GM12878 (cell line): ENCODE measurements at regions not wholly inside any gene's neighbourhood (a gene's known extent, or its start where the extent isn't known, plus 50 kb on each side); places are given as distances from the start of the nearest gene placed in this dataset.

Experiments
- ATAC-seq: fragments of 200-7000 bp; cut with Tn5 transposase; 3 replicates; pipeline ENCODE4 v1.9.1; 2020; ENCODE audit warnings: mild to moderate bottlenecking, moderate library complexity
- BruUV-seq: library from RNA; stranded (reverse); fragments of 400-500 nt; replicated peaks from 2 replicates; lab custom pipeline; 2021; lab: Mats Ljungman, UMichigan
- CTCF ChIA-PET: fragments of 300-600 bp; sonication (Branson Sonifier 250); formaldehyde crosslinking; extraction: SDS; loops from one replicate; lab custom pipeline; 2021; ENCODE audit warnings: inconsistent platforms; lab: Yijun Ruan, JAX
- POLR2A ChIA-PET: fragments of 350-600 bp; formaldehyde crosslinking; extraction: SDS; loops from one replicate; lab custom pipeline; 2021; ENCODE audit warnings: inconsistent platforms; lab: Charles Lee
- RAD21 ChIA-PET: fragments of 300-600 bp; sonication (Branson Sonifier 250); formaldehyde crosslinking; loops from one replicate; lab custom pipeline; 2023; ENCODE audit warnings: antibody characterized with exemption; ENCODE audit not compliant: unreplicated experiment; lab: Charles Lee
- SMC1A ChIA-PET: fragments of 300-600 bp; sonication (Branson Sonifier 250); formaldehyde crosslinking; loops from one replicate; lab custom pipeline; 2023; ENCODE audit not compliant: unreplicated experiment, uncharacterized antibody; lab: Charles Lee
- DNase-seq: peaks from one replicate; pipeline ENCODE4 v3.0.0-alpha.2; 2011; ENCODE audit warnings: low read depth, low spot score
- FAIRE-seq: peaks from 3 replicates; lab custom pipeline; 2011; peaks lifted over from hg19 to GRCh38; lab: Jason Lieb, UNC
- H2AFZ ChIP-seq: 2 replicates; pipeline ENCODE4 v1.6.0; 2011; ENCODE audit warnings: low read depth, low read length, control low read depth; ENCODE audit not compliant: control insufficient read depth
- H3K27ac ChIP-seq: 2 replicates; pipeline ENCODE4 v1.5.1; 2011; ENCODE audit warnings: control low read depth; ENCODE audit not compliant: control insufficient read depth, insufficient read depth
- H3K27me3 ChIP-seq, 2 experiments: replicated peaks in 1 of 2; 2 replicates each; pipeline versions ENCODE4 v1.6.0 to v1.6.1; 2011; ENCODE audit warnings: low read length in 1 of 2; ENCODE audit not compliant: control insufficient read depth in 2 of 2, insufficient read depth in 2 of 2
- H3K36me3 ChIP-seq, 2 experiments: 2 replicates each; pipeline ENCODE4 v1.5.1; 2011; ENCODE audit warnings: low read length in 1 of 2; ENCODE audit not compliant: control insufficient read depth in 2 of 2, insufficient read depth in 2 of 2
- H3K4me1 ChIP-seq: 2 replicates; pipeline ENCODE4 v1.6.1; 2011; ENCODE audit warnings: mild to moderate bottlenecking, low read length, moderate library complexity, mixed read lengths; ENCODE audit not compliant: control insufficient read depth, insufficient read depth
- H3K4me2 ChIP-seq: 2 replicates; pipeline ENCODE4 v1.6.0; 2011; ENCODE audit warnings: control low read depth; ENCODE audit not compliant: control insufficient read depth, insufficient read depth
- H3K4me3 ChIP-seq: fragments of 200-600 bp; sonication (generic); 2 replicates; pipeline ENCODE4 v1.5.1; 2016
- H3K79me2 ChIP-seq: 2 replicates; pipeline ENCODE4 v1.6.0; 2011; ENCODE audit warnings: low read length; ENCODE audit not compliant: control insufficient read depth, insufficient read depth
- H3K9ac ChIP-seq: 2 replicates; pipeline ENCODE4 v1.8.0; 2011; ENCODE audit warnings: low read length, control low read depth, mixed read lengths; ENCODE audit not compliant: control insufficient read depth, insufficient read depth
- H3K9me3 ChIP-seq: replicated peaks from 3 replicates; pipeline ENCODE4 v1.5.1; 2011; ENCODE audit warnings: mild to moderate bottlenecking, low read length; ENCODE audit not compliant: control insufficient read depth, insufficient read depth
- H4K20me1 ChIP-seq: 2 replicates; pipeline ENCODE4 v1.6.0; 2011; ENCODE audit not compliant: control insufficient read depth, insufficient read depth
- ASH2L ChIP-seq: fragments of 300-600, 200-600 bp; sonication (generic); IDR thresholded peaks from 2 replicates; pipeline ENCODE4 v1.6.1; 2017; ENCODE audit warnings: low read depth, mild to moderate bottlenecking, borderline replicate concordance
- BHLHE40 ChIP-seq, 2 experiments: fragments of 450-650 bp in 1 of 2; IDR thresholded peaks; 2 replicates each; pipeline ENCODE4 v1.6.1; 2011 to 2017; ENCODE audit warnings: low read depth in 2 of 2, borderline replicate concordance in 1 of 2, improper control_type of control experiment in 1 of 2, low read length in 1 of 2, mild to moderate bottlenecking in 1 of 2
- HDAC2 ChIP-seq: fragments of 200-600 bp; sonication (generic); IDR thresholded peaks from 2 replicates; pipeline ENCODE4 v1.6.1; 2017
- IRF3 ChIP-seq: fragments of 450-650 bp; IDR thresholded peaks from 2 replicates; pipeline ENCODE4 v1.6.1; 2014; ENCODE audit warnings: mild to moderate bottlenecking
- IRF5 ChIP-seq: fragments of 450-650 bp; IDR thresholded peaks from 2 replicates; pipeline ENCODE4 v1.6.1; 2017; ENCODE audit warnings: borderline replicate concordance
- MAX ChIP-seq: IDR thresholded peaks from 2 replicates; pipeline ENCODE4 v1.6.1; 2012; ENCODE audit warnings: low read depth, low read length, improper control_type of control experiment
- MEF2B ChIP-seq: fragments of 450-650 bp; IDR thresholded peaks from 2 replicates; pipeline ENCODE4 v1.6.1; 2018; ENCODE audit warnings: mild to moderate bottlenecking, moderate library complexity; ENCODE audit not compliant: partially characterized antibody, poor library complexity, severe bottlenecking
- MTA2 ChIP-seq: fragments of 450-650 bp; IDR thresholded peaks from 2 replicates; pipeline ENCODE4 v1.6.1; 2016; ENCODE audit warnings: low read depth, mild to moderate bottlenecking, moderate library complexity
- NFIC ChIP-seq: IDR thresholded peaks from 2 replicates; pipeline ENCODE4 v1.6.1; 2012; ENCODE audit warnings: low read depth, mild to moderate bottlenecking, inconsistent platforms, low read length, moderate library complexity
- NFYA ChIP-seq: IDR thresholded peaks from 2 replicates; pipeline ENCODE4 v1.6.1; 2011; ENCODE audit warnings: low read depth, mild to moderate bottlenecking, low read length, improper control_type of control experiment, borderline replicate concordance
- RFX5 ChIP-seq: IDR thresholded peaks from 2 replicates; pipeline ENCODE4 v1.6.1; 2011; ENCODE audit warnings: low read depth, low read length, improper control_type of control experiment
- TCF12 ChIP-seq: IDR thresholded peaks from 2 replicates; pipeline ENCODE4 v1.6.1; 2011; ENCODE audit warnings: low read depth, mild to moderate bottlenecking, low read length
- ZNF217 ChIP-seq: fragments of 450-650 bp; IDR thresholded peaks from 2 replicates; pipeline ENCODE4 v1.6.1; 2017; ENCODE audit warnings: antibody characterized with exemption, mild to moderate bottlenecking
- ZNF592 ChIP-seq: fragments of 450-650 bp; IDR thresholded peaks from 2 replicates; pipeline ENCODE4 v1.6.1; 2017; ENCODE audit warnings: mild to moderate bottlenecking, moderate library complexity
- WGBS: methylation state at CpG from one replicate; pipeline ENCODE4 v1.1.6; 2016; ENCODE audit warnings: low lambda C conversion rate; ENCODE audit not compliant: insufficient replicate concordance, insufficient coverage; ENCODE audit errors: missing lambda C conversion rate; 5-methylcytosine and 5-hydroxymethylcytosine counted together
- in situ Hi-C: fragments of 300-500 bp; cut with MboI; formaldehyde crosslinking; loops from 9 replicates; pipeline ENCODE4 v1.14.3; 2018; ENCODE audit warnings: mixed read lengths
- intact Hi-C: fragments of 100-400 bp; cut with micrococcal nuclease; formaldehyde crosslinking; loops from one replicate; pipeline ENCODE4 v1.14.2; 2022; ENCODE audit not compliant: unreplicated experiment

GRCh38 chr12:24244231-24244630 is 294.8 kb upstream of the SOX5 start:
- H3K79me2 ChIP-seq, result no peaks in the 10 kb centered on the region
- H3K4me1 ChIP-seq, result no peaks in the 10 kb centered on the region
- BruUV-seq, result no TSS peak
- no peak overlapping the region for H3K9ac ChIP-seq
- in situ Hi-C loops, result no loop called here
- no peaks in the 10 kb centered on the region for H4K20me1 ChIP-seq
- no peak for FAIRE-seq
- no peak for ATAC-seq
- 76% methylated on average over 4 of the region's 4 CpGs for WGBS
- H3K27ac ChIP-seq, result no peak overlapping the region
- ChIA-PET RAD21 (no interaction called here), POLR2A (no interaction called here), SMC1A (no interaction called here), CTCF (interaction anchor here (0.8 kb wide), 1 partner anchor 9 kb away, joined by 4 read pairs; no protein-coding TSS in a partner anchor)
- no peak overlapping the region for H2AFZ ChIP-seq
- no peak overlapping the region for H3K4me2 ChIP-seq
- no peaks in the 10 kb centered on the region for H3K9me3 ChIP-seq
- TF ChIP-seq ZNF217 (no peak), IRF3 (no peak), RFX5 (no peak), TCF12 (no peak), ASH2L (no peak), BHLHE40 (IDR thresholded peaks at IDR 0.05; ENCODE audit: borderline replicate concordance in 1 of 2, low read depth in 2 of 2, low read length in 1 of 2) (no peak), MAX (no peak), HDAC2 (no peak), MTA2 (no peak), IRF5 (no peak), NFIC (no peak), NFYA (no peak), ZNF592 (no peak), MEF2B (no peak)
- no peak overlapping the region for H3K4me3 ChIP-seq
- H3K36me3 ChIP-seq, result no peaks in the 10 kb centered on the region
- intact Hi-C loops, result no loop called here
- no peak for DNase-seq
- H3K27me3 ChIP-seq, result no peaks in the 10 kb centered on the region
